GM12878 (cell line): ENCODE measurements at regions not wholly inside any gene's neighbourhood (a gene's known extent, or its start where the extent isn't known, plus 50 kb on each side); places are given as distances from the start of the nearest gene placed in this dataset.

Source experiments
- BHLHE40 ChIP-seq, 2 experiments: fragments of 450-650 bp in 1 of 2; IDR thresholded peaks; 2 replicates each; pipeline ENCODE4 v1.6.1; 2011 to 2017; ENCODE audit warnings: low read depth in 2 of 2, borderline replicate concordance in 1 of 2, improper control_type of control experiment in 1 of 2, low read length in 1 of 2, mild to moderate bottlenecking in 1 of 2
- CBX5 ChIP-seq: sonication (generic); IDR thresholded peaks from 2 replicates; pipeline ENCODE4 v1.6.1; 2016; ENCODE audit warnings: low read depth, moderate library complexity, mild to moderate bottlenecking, inconsistent platforms
- CHD2 ChIP-seq: IDR thresholded peaks from 2 replicates; pipeline ENCODE4 v1.6.1; 2011; ENCODE audit warnings: low read depth, low read length, improper control_type of control experiment, borderline replicate concordance
- DPF2 ChIP-seq: fragments of 450-650 bp; IDR thresholded peaks from 2 replicates; pipeline ENCODE4 v1.6.1; 2017; ENCODE audit warnings: mild to moderate bottlenecking
- EED ChIP-seq: sonication (generic); IDR thresholded peaks from 2 replicates; pipeline ENCODE4 v1.6.1; 2016; ENCODE audit warnings: antibody characterized with exemption, low read depth
- FOXK2 ChIP-seq: fragments of 450-650 bp; IDR thresholded peaks from 2 replicates; pipeline ENCODE4 v1.6.1; 2017; ENCODE audit warnings: mild to moderate bottlenecking, moderate library complexity
- FOXM1 ChIP-seq: IDR thresholded peaks from 2 replicates; pipeline ENCODE4 v1.6.1; 2012; ENCODE audit warnings: low read depth, mild to moderate bottlenecking, inconsistent platforms, low read length, moderate library complexity
- GATAD2B ChIP-seq: fragments of 450-650 bp; conservative IDR thresholded peaks from 2 replicates; pipeline ENCODE4 v1.6.1; 2017; ENCODE audit warnings: low read depth, mild to moderate bottlenecking, moderate library complexity
- IKZF1 ChIP-seq: fragments of 450-650 bp; conservative IDR thresholded peaks from 2 replicates; pipeline ENCODE4 v1.6.1; 2017; ENCODE audit warnings: antibody characterized with exemption, mild to moderate bottlenecking
- IRF4 ChIP-seq: IDR thresholded peaks from 2 replicates; pipeline ENCODE4 v1.6.1; 2011; ENCODE audit warnings: low read depth, low read length
- JUNB ChIP-seq: IDR thresholded peaks from 2 replicates; pipeline ENCODE4 v1.6.1; 2016; ENCODE audit warnings: antibody characterized with exemption, mild to moderate bottlenecking
- KLF5 ChIP-seq: fragments of 450-650 bp; IDR thresholded peaks from 2 replicates; pipeline ENCODE4 v1.6.1; 2014; ENCODE audit warnings: mild to moderate bottlenecking; ENCODE audit not compliant: partially characterized antibody
- MEF2B ChIP-seq: fragments of 450-650 bp; IDR thresholded peaks from 2 replicates; pipeline ENCODE4 v1.6.1; 2018; ENCODE audit warnings: mild to moderate bottlenecking, moderate library complexity; ENCODE audit not compliant: partially characterized antibody, poor library complexity, severe bottlenecking
- NFIC ChIP-seq: IDR thresholded peaks from 2 replicates; pipeline ENCODE4 v1.6.1; 2012; ENCODE audit warnings: low read depth, mild to moderate bottlenecking, inconsistent platforms, low read length, moderate library complexity
- NR2F1 ChIP-seq: fragments of 450-650 bp; conservative IDR thresholded peaks from 2 replicates; pipeline ENCODE4 v1.6.1; 2017; ENCODE audit warnings: mild to moderate bottlenecking
- RCOR1 ChIP-seq: conservative IDR thresholded peaks from 2 replicates; pipeline ENCODE4 v1.6.1; 2012; ENCODE audit warnings: low read depth, low read length, improper control_type of control experiment
- RUNX3 ChIP-seq: IDR thresholded peaks from 2 replicates; pipeline ENCODE4 v1.6.1; 2012; ENCODE audit warnings: low read length, inconsistent platforms
- SMAD1 ChIP-seq: fragments of 450-650 bp; IDR thresholded peaks from 2 replicates; pipeline ENCODE4 v1.6.1; 2018; ENCODE audit warnings: mild to moderate bottlenecking, low read depth; ENCODE audit not compliant: partially characterized antibody
- STAT1 ChIP-seq: fragments of 450-650 bp; conservative IDR thresholded peaks from 2 replicates; pipeline ENCODE4 v1.6.1; 2014; ENCODE audit warnings: antibody characterized with exemption, mild to moderate bottlenecking
- TAF1 ChIP-seq: IDR thresholded peaks from 2 replicates; pipeline ENCODE4 v1.6.1; 2011; ENCODE audit warnings: mild to moderate bottlenecking, low read depth, low read length, borderline replicate concordance
- TARDBP ChIP-seq: IDR thresholded peaks from 2 replicates; pipeline ENCODE4 v1.6.1; 2016; ENCODE audit warnings: borderline replicate concordance
- TCF12 ChIP-seq: IDR thresholded peaks from 2 replicates; pipeline ENCODE4 v1.6.1; 2011; ENCODE audit warnings: low read depth, mild to moderate bottlenecking, low read length
- ZBED1 ChIP-seq: IDR thresholded peaks from 2 replicates; pipeline ENCODE4 v1.6.1; 2016; ENCODE audit warnings: borderline replicate concordance
- TF ChIP-seq, protein P1 (sequence below): fragments of 450-650 bp; IDR thresholded peaks from 2 replicates; pipeline ENCODE4 v1.6.1; 2016; ENCODE audit warnings: mild to moderate bottlenecking
- TF ChIP-seq, protein P2 (sequence below): fragments of 150-350 bp; IDR thresholded peaks from 2 replicates; pipeline ENCODE4 v1.6.1; 2014; ENCODE audit warnings: mild to moderate bottlenecking, low read depth, low read length
- TF ChIP-seq, protein P3 (sequence below): IDR thresholded peaks from 2 replicates; pipeline ENCODE4 v1.6.1; 2011; ENCODE audit warnings: borderline replicate concordance, low read depth, mild to moderate bottlenecking, moderate library complexity, mixed read lengths, low read length; ENCODE audit not compliant: insufficient read depth; ENCODE audit errors: extremely low read length
- TF ChIP-seq, protein P4 (sequence below): fragments of 450-650 bp; IDR thresholded peaks from 2 replicates; pipeline ENCODE4 v1.6.1; 2017; ENCODE audit warnings: mild to moderate bottlenecking, low read depth, inconsistent platforms; ENCODE audit not compliant: poor library complexity, severe bottlenecking

DNA sequence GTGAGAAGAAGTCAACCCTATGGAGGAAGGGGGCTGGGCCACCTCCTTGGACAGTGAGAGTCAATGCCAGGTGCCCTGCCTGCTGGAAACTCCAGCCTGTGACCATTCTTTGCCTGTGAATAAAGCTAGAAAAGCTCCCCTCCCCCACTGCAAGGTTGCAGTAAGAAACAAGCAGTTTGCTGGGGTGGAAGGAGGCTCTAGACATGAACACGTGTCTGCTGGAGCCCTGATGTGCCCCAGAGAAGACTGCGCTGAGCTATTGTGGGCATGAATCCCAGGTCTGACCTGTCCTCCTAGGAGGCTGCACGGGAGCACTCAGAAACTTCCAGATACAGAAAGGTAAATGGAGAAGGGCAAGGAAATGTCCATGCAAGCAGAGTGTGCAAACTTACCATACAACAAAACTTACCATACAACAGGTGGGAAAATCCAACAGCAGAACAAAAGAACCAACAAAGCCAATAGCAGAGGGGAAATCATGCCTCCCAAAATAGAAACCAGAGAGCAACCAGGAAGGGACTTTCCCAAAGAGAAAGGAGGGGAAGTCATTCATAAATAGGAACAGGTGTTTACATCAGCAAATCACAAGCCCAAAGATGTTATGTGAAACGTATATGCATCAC lies 278.7 kb downstream of the BCL2 start (continued):
- TF ChIP-seq KLF5: peak; percentile 75
- TF ChIP-seq RCOR1: 0 out of 2 replicates have a peak, but pooled peaks have one; percentile 46
- TF ChIP-seq, protein P1, sequence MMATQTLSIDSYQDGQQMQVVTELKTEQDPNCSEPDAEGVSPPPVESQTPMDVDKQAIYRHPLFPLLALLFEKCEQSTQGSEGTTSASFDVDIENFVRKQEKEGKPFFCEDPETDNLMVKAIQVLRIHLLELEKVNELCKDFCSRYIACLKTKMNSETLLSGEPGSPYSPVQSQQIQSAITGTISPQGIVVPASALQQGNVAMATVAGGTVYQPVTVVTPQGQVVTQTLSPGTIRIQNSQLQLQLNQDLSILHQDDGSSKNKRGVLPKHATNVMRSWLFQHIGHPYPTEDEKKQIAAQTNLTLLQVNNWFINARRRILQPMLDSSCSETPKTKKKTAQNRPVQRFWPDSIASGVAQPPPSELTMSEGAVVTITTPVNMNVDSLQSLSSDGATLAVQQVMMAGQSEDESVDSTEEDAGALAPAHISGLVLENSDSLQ: 0 out of 2 replicates have a peak, but pooled peaks have one; percentile 48
- peak; percentile 91 for TF ChIP-seq NFIC
- peak; percentile 80 for TF ChIP-seq RUNX3
- TF ChIP-seq TCF12: 0 out of 2 replicates have a peak, but pooled peaks have one; percentile 26
- TF ChIP-seq, protein P2, sequence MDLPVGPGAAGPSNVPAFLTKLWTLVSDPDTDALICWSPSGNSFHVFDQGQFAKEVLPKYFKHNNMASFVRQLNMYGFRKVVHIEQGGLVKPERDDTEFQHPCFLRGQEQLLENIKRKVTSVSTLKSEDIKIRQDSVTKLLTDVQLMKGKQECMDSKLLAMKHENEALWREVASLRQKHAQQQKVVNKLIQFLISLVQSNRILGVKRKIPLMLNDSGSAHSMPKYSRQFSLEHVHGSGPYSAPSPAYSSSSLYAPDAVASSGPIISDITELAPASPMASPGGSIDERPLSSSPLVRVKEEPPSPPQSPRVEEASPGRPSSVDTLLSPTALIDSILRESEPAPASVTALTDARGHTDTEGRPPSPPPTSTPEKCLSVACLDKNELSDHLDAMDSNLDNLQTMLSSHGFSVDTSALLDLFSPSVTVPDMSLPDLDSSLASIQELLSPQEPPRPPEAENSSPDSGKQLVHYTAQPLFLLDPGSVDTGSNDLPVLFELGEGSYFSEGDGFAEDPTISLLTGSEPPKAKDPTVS: 0 out of 2 replicates have a peak, but pooled peaks have one; percentile 10
- 0 out of 2 replicates have a peak, but pooled peaks have one; percentile 25 for TF ChIP-seq TARDBP
- TF ChIP-seq SMAD1: peak; percentile 50
- peak; percentile 89; the same call in 1 of the 2 replicates for TF ChIP-seq STAT1
- peak; percentile 57; the same call in 1 of the 2 replicates for TF ChIP-seq TAF1
- TF ChIP-seq IKZF1: peak; percentile 84
- TF ChIP-seq EED: peak; percentile 81
- no peak; the same call in 1 of the 2 replicates for TF ChIP-seq IRF4
- TF ChIP-seq FOXK2: no peak; the same call in none of the 2 replicates
- no peak; the same call in 1 of the 2 replicates for TF ChIP-seq CBX5
- 0 out of 2 replicates have a peak, but pooled peaks have one; percentile 8 for TF ChIP-seq NR2F1
- peak; percentile 46; the same call in 1 of the 2 replicates for TF ChIP-seq ZBED1
- TF ChIP-seq GATAD2B: 0 out of 2 replicates have a peak, but pooled peaks have one; percentile 42
- TF ChIP-seq, protein P3, sequence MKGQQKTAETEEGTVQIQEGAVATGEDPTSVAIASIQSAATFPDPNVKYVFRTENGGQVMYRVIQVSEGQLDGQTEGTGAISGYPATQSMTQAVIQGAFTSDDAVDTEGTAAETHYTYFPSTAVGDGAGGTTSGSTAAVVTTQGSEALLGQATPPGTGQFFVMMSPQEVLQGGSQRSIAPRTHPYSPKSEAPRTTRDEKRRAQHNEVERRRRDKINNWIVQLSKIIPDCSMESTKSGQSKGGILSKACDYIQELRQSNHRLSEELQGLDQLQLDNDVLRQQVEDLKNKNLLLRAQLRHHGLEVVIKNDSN: peak; percentile 32
- peak; percentile 87 for TF ChIP-seq FOXM1
- TF ChIP-seq MEF2B: peak; percentile 96
- peak; percentile 40; the same call in 1 of the 2 replicates for TF ChIP-seq JUNB
- 0 out of 2 replicates have a peak, but pooled peaks have one; percentile 67 for TF ChIP-seq DPF2
- TF ChIP-seq BHLHE40 (IDR thresholded peaks at IDR 0.05; ENCODE audit: borderline replicate concordance in 1 of 2, low read depth in 2 of 2, low read length in 1 of 2): peak; percentile 59 to 71
- peak; percentile 60; the same call in 1 of the 2 replicates for TF ChIP-seq CHD2
- TF ChIP-seq, protein P4, sequence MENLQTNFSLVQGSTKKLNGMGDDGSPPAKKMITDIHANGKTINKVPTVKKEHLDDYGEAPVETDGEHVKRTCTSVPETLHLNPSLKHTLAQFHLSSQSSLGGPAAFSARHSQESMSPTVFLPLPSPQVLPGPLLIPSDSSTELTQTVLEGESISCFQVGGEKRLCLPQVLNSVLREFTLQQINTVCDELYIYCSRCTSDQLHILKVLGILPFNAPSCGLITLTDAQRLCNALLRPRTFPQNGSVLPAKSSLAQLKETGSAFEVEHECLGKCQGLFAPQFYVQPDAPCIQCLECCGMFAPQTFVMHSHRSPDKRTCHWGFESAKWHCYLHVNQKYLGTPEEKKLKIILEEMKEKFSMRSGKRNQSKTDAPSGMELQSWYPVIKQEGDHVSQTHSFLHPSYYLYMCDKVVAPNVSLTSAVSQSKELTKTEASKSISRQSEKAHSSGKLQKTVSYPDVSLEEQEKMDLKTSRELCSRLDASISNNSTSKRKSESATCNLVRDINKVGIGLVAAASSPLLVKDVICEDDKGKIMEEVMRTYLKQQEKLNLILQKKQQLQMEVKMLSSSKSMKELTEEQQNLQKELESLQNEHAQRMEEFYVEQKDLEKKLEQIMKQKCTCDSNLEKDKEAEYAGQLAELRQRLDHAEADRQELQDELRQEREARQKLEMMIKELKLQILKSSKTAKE: peak; percentile 86
